Subcutaneous abdominal adipose tissue (tissue), 5 donors: ENCODE measurements at regions not wholly inside any gene's neighbourhood (a gene's known extent, or its start where the extent isn't known, plus 50 kb on each side); places are given as distances from the start of the nearest gene placed in this dataset.
"Not testable (repeated sequence)": the region's sequence is repeated elsewhere in the genome, so short reads cannot be mapped to it uniquely, and the experiment has no call there.

Experiments
- H3K27ac ChIP-seq: one replicate; pipeline ENCODE4 v1.7.0; 2013; ENCODE audit warnings: low read depth, mild to moderate bottlenecking, inconsistent platforms, low read length, moderate library complexity
- H3K27me3 ChIP-seq, 5 donors: one replicate each; pipeline ENCODE4 v1.7.0; 2013; ENCODE audit warnings: low read length in 5 of 5, inconsistent platforms in 1 of 5; ENCODE audit not compliant: control insufficient read depth in 5 of 5, insufficient read depth in 4 of 5
- H3K36me3 ChIP-seq, 5 donors: one replicate each; pipeline ENCODE4 v1.7.0; 2013; ENCODE audit warnings: low read length in 5 of 5; ENCODE audit not compliant: control insufficient read depth in 5 of 5, insufficient read depth in 5 of 5
- H3K4me1 ChIP-seq, 5 donors: one replicate each; pipeline ENCODE4 v1.7.0; 2013; ENCODE audit warnings: low read length in 5 of 5, mild to moderate bottlenecking in 3 of 5, moderate library complexity in 1 of 5; ENCODE audit not compliant: control insufficient read depth in 5 of 5, insufficient read depth in 5 of 5
- H3K4me3 ChIP-seq, 5 donors: one replicate each; pipeline ENCODE4 v1.7.0; 2013; ENCODE audit warnings: low read length in 5 of 5, low read depth in 1 of 5
- H3K9ac ChIP-seq, 5 donors: one replicate each; pipeline ENCODE4 v1.7.0; 2013; ENCODE audit warnings: low read length in 5 of 5, mild to moderate bottlenecking in 4 of 5, moderate library complexity in 3 of 5
- H3K9me3 ChIP-seq, 5 donors: one replicate each; pipeline ENCODE4 v1.7.0; 2013; ENCODE audit warnings: low read length in 5 of 5; ENCODE audit not compliant: control insufficient read depth in 5 of 5
- donor health status: healthy.
- donor health status: healthy.
- donor health status: healthy.
- donor health status: healthy.
- donor health status: healthy.

GRCh38 chr2:186927867-186928191 lies 78.9 kb upstream of the ZSWIM2 start:
- Histone ChIP-seq H3K4me3 (no peak overlapping the region), H3K36me3 (no peaks in the 10 kb centered on the region), H3K9me3 (no peaks in the 10 kb centered on the region), H3K27me3 (no peaks in the 10 kb centered on the region), H3K27ac (no peak overlapping the region), H3K9ac (no peak overlapping the region), H3K4me1 (no peaks in the 10 kb centered on the region)

GRCh38 chr2:186927185-186927866 lies 78.4 kb upstream of the ZSWIM2 start:
- H3K9me3 ChIP-seq = no peaks in the 10 kb centered on the region
- H3K4me1 ChIP-seq = no peaks in the 10 kb centered on the region
- H3K27ac ChIP-seq = no peak overlapping the region
- no peak overlapping the region for H3K9ac ChIP-seq
- H3K4me3 ChIP-seq = no peak overlapping the region
- no peaks in the 10 kb centered on the region for H3K27me3 ChIP-seq
- H3K36me3 ChIP-seq = no peaks in the 10 kb centered on the region

GRCh38 chr2:186925514-186925913 lies 76.5 kb upstream of the ZSWIM2 start:
- no peak overlapping the region for H3K4me3 ChIP-seq
- H3K36me3 ChIP-seq = no peaks in the 10 kb centered on the region
- H3K27ac ChIP-seq = no peak overlapping the region
- H3K4me1 ChIP-seq = peaks cover 0 to 2% (median 0%) of the 10 kb centered on the region in 5 donors
- H3K9ac ChIP-seq = no peak overlapping the region
- H3K9me3 ChIP-seq = no peaks in the 10 kb centered on the region
- H3K27me3 ChIP-seq = no peaks in the 10 kb centered on the region

GRCh38 chr2:186922316-186922715 lies 73.3 kb upstream of the ZSWIM2 start:
- H3K27ac ChIP-seq, H3K4me3 ChIP-seq, H3K9me3 ChIP-seq, H3K36me3 ChIP-seq, H3K9ac ChIP-seq, H3K27me3 ChIP-seq: not testable (repeated sequence)
- peaks cover 0 to 10% (median 6%) of the 10 kb centered on the region in 5 donors for H3K4me1 ChIP-seq

- no peaks in the 10 kb centered on the region for H3K9me3 ChIP-seq
- no peak overlapping the region for H3K9ac ChIP-seq
- no peak overlapping the region for H3K4me3 ChIP-seq
- no peaks in the 10 kb centered on the region for H3K27me3 ChIP-seq
- H3K27ac ChIP-seq = no peak overlapping the region
- H3K36me3 ChIP-seq = no peaks in the 10 kb centered on the region
- peaks cover 0 to 10% (median 6%) of the 10 kb centered on the region in 5 donors for H3K4me1 ChIP-seq
These were observed 70.3 kb upstream of the ZSWIM2 start for GRCh38 chr2:186919296-186919695.

DNA sequence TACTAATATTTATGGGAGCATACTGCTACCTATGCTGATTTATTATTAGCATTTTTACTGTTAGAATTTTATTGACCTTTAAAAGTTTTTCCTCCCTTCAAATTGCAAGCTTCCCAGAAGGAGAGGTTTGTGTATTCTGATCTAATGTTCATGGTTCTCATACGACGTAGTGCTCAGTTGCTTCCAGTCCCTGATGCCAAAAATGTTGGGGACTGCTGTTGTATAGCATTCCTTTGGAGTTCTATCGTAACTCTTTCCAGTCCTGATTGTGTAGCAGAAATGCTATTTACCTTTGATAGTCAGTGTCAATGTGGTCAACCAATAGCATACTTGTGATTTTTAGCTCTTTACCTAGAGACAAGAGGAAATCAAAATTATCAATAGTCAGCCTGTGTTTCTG lies 69.5 kb upstream of the ZSWIM2 start:
- H3K4me1 ChIP-seq = peaks cover 0 to 10% (median 6%) of the 10 kb centered on the region in 5 donors
- H3K36me3 ChIP-seq = no peaks in the 10 kb centered on the region
- no peaks in the 10 kb centered on the region for H3K27me3 ChIP-seq
- no peak overlapping the region for H3K27ac ChIP-seq
- no peaks in the 10 kb centered on the region for H3K9me3 ChIP-seq
- no peak overlapping the region for H3K4me3 ChIP-seq
- no peak overlapping the region for H3K9ac ChIP-seq

DNA sequence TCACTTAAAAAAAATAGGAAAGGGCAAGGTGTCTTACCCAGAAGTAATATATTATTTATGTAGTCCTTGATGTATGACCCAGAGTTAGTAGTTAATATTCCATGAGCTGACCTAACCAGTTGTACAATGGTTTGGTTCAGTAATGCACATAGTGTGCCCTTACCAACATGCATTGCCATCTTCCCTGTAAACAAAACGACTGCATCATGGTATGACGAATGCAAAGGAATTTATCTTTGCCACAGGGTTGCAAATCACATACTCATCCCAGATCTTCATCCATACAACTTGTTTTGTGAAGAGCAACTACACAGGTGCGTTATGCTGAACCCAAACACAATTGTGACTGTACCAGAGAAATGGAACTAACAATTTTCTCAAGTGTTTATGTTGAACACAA lies 68.9 kb upstream of the ZSWIM2 start:
- Histone ChIP-seq H3K27me3 (no peaks in the 10 kb centered on the region), H3K9me3 (no peaks in the 10 kb centered on the region), H3K4me3 (no peak overlapping the region), H3K36me3 (no peaks in the 10 kb centered on the region), H3K4me1 (peaks cover 0 to 10% (median 6%) of the 10 kb centered on the region in 5 donors), H3K27ac (no peak overlapping the region), H3K9ac (no peak overlapping the region)

- peaks cover 0 to 11% (median 7%) of the 10 kb centered on the region in 5 donors for H3K4me1 ChIP-seq
- no peak overlapping the region for H3K9ac ChIP-seq
- H3K4me3 ChIP-seq = no peak overlapping the region
- no peak overlapping the region for H3K27ac ChIP-seq
- H3K27me3 ChIP-seq = no peaks in the 10 kb centered on the region
- H3K9me3 ChIP-seq = no peaks in the 10 kb centered on the region
- no peaks in the 10 kb centered on the region for H3K36me3 ChIP-seq
These were observed 64.9 kb upstream of the ZSWIM2 start for GRCh38 chr2:186913870-186914269.

DNA sequence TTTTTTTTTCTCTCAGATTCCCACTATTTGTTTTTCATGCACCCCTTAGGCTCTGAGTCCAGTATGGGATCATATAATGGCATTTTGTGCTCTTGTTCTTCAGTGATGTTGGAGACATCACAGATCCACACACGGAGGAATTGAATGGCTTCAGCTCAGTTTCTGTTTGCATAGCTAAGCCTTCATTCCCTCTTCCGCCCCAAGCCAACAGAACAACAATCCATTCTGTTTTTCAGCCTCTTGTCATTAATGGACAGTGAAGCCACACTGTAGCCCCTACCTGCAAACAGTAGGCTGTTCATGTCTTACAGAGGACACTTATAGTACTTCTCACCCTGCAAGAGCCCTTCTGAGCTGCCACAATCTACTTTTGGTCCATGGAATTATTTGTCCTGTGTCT lies 64.0 kb upstream of the ZSWIM2 start:
- no peak overlapping the region for H3K27ac ChIP-seq
- H3K36me3 ChIP-seq = no peaks in the 10 kb centered on the region
- no peaks in the 10 kb centered on the region for H3K27me3 ChIP-seq
- peaks cover 0 to 11% (median 7%) of the 10 kb centered on the region in 5 donors for H3K4me1 ChIP-seq
- no peaks in the 10 kb centered on the region for H3K9me3 ChIP-seq
- no peak overlapping the region for H3K9ac ChIP-seq
- no peak overlapping the region for H3K4me3 ChIP-seq

- Histone ChIP-seq H3K9ac (no peak overlapping the region), H3K9me3 (no peaks in the 10 kb centered on the region), H3K4me3 (no peak overlapping the region), H3K27ac (no peak overlapping the region), H3K27me3 (no peaks in the 10 kb centered on the region), H3K4me1 (peaks cover 0 to 14% (median 7%) of the 10 kb centered on the region in 5 donors), H3K36me3 (no peaks in the 10 kb centered on the region)
These were observed 62.6 kb upstream of the ZSWIM2 start for GRCh38 chr2:186911551-186912085.
